NCI-H2029 treated with DMSO at 0.1 percent for 48 hours (cell line): ENCODE measurements at regions not wholly inside any gene's neighbourhood (a gene's known extent, or its start where the extent isn't known, plus 50 kb on each side); places are given as distances from the start of the nearest gene placed in this dataset.
"Not testable (repeated sequence)": the region's sequence is repeated elsewhere in the genome, so short reads cannot be mapped to it uniquely, and the experiment has no call there.

Source experiments
- DNase-seq: peaks from one replicate; lab custom pipeline; 2025; lab: John Stamatoyannopoulos, UW

DNA sequence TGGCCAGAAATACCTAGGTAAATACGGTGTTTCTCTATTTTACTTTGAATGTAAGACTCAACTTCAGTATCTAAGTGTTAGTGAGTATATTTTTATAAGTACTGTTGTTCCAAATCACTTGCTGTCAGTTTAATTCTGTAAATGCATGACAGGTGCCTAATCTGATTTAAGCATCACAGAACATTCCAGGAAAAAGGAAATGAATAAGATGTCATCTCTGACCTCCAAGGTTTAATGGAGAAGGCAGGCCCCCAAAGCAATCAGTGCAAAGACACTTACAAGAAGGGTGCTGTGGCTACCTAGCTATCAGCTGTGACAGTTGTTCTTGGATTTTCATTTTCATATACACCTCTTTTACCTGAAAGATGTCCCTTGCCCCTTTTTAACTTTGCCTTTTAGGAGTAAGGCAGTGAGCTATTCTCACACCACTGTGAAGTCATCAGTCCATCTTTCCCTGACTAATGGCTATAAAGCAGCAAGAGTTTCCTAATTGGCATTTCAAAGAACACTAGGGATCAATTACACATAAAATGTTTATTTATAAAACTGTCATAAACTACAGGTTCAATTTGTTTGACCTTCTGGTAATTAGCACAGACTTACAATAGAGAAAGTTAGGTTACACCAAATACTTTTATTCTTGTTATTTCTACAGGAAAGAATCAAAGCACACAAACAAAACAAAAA lies 427.6 kb downstream of the SPRY2 start:
- no peak for DNase-seq

- DNase-seq: no peak
Observed at GRCh38 chr13:79912403-79912802, 428.5 kb downstream of the SPRY2 start.

GRCh38 chr13:79910875-79911540 lies 429.9 kb downstream of the SPRY2 start:
- DNase-seq: no peak

DNA sequence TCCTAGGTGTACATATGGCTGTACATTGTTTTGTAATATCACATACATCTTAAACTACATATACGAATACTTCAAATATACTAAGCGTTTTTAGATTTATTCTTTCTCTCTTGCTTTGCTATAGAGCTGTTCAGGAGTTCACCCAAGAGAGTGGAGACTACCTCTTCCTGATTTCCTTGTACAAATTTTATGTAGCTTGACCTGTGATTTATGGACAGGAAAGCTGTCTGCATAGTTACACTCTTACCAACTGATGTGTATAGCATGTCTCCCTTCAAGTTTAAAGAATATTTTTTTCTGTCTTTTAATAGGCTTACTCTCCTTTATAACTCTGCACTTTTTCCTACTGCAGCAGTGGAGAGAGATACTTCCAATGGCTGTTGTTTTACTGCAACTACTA lies 428.7 kb downstream of the NDFIP2 start:
- no peak for DNase-seq

DNA sequence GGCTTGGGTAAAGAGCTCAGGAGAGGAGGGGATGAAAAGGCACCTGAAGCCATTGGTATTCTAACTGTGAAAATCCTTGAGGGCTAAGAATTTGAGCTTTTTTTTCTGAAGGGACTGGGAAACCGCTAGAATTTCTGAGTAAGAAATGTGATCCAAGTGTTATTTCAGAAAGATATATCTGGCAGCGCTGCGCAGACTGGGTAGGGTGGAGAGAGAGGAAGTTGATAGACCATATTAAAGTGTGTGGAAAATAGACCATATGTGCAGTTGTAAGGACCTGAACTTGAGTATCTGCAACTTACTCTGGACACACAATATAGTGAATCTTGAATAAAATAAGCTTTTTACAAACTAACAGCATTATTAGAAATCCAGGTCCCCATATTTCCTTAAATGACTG lies 427.4 kb downstream of the NDFIP2 start:
- DNase-seq: no peak

- no peak for DNase-seq
Observed at GRCh38 chr13:79907527-79907926, 426.6 kb downstream of the NDFIP2 start.

GRCh38 chr13:79906345-79906744 lies 425.4 kb downstream of the NDFIP2 start:
- no peak for DNase-seq

GRCh38 chr13:79905018-79905417 lies 424.1 kb downstream of the NDFIP2 start:
- DNase-seq: no peak

DNA sequence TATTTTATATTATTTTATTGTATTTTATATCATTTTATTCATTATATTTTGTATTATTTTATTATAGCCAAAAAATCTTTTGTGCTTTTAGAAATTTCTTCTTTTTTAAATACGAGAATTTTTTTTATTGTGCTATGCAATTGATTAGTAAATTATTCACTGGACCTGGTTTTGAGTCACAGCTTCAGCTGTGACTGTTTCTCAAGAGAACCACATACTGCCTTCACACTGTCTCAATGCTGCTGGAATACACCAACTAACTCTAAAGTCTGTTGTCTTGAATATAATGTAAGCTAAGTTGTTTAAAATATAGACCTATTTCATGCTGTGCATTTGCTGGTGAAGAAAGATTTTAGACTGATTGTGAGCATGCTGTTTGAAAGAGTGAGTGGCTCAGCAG lies 423.6 kb downstream of the NDFIP2 start:
- DNase-seq: no peak

GRCh38 chr13:79901336-79901735 lies 420.4 kb downstream of the NDFIP2 start:
- DNase-seq: no peak

GRCh38 chr13:79900356-79900755 lies 419.4 kb downstream of the NDFIP2 start:
- no peak for DNase-seq

GRCh38 chr13:79898996-79899395 lies 418.0 kb downstream of the NDFIP2 start:
- DNase-seq: no peak

DNA sequence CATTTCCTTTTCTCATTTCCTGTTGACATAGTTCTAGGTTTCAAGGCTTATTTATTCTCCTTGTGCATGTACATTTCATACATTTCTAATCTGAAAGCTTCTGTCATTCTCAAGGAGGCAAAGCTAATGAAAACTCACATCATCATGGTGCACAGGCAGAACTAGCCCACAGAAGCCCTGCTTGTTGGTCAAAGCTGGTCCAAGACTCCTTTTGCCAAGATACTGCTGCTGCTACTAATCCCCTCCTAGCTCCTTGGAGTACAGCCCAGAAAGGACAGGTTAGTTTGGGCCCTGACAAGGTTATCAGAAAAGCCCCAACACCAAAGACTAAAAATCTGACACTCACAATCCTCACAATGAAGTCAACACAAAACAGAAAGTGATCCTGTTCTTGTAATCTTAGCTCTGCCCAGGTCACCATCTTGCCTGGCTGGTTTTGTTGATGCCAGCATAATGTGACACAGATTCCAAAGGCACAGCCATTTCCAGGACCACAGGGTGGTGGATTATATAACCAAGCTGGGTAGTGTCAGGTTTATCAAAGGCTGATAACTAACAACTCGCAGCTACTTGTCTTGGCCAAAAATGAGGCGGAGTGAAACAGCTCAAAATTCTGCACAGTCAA lies 417.4 kb downstream of the NDFIP2 start:
- no peak for DNase-seq

DNA sequence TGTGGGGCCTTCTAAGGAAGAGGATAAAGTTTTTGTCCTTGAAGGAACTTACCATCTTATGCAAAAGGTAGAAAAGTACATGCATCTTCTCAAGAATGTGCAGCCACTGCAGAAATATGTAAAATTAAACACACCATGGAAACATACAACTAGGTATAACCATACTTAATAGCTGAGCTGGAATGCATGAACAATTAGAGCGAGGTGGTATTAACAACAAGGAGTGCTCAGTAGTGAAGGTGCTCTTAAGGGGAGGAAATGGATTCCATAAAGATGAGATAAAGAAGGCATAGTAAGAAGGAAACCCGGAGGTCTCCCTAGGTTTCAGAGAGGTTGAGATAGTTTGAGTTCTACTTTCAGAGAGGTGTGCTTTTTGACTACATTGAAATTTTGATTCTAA lies 415.9 kb downstream of the NDFIP2 start:
- DNase-seq: no peak

DNA sequence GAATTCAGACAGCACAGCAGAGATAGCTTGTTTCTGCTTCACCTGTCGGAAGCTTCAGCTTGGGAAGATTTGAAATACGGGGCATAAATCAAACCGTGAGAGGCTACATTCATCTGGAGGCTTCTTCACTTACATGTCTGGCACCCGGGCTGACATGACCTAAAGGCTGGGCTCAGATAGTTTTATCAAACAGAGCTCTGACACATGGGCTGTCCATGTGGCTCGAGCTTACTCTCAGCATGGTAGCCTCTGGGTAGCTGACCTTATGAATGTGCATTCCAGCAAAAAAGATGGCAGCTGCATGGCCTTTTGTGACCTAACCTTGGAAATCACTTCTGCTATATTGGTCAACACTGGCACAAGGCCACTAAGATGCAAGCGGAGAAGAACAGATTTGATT lies 414.5 kb downstream of the NDFIP2 start:
- no peak for DNase-seq

DNA sequence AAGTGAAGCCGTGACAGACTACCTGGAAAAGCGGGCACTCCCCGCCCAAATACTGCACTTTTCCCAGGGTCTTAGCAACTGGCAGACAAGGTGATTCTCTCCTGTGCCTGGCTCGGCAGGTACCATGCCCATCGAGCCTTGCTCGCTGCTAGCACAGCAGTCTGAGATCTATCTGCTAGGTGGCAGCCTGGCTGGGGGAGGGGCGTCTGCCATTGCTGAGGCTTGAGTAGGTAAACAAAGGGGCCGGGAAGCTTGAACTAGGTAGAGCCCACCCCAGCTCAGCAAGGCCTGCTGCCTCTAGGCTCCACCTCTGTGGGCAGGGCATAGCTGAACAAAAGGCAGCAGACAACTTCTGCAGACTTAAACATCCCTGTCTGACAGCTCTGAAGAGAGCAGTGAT lies 406.3 kb downstream of the NDFIP2 start:
- DNase-seq: not testable (repeated sequence)

DNA sequence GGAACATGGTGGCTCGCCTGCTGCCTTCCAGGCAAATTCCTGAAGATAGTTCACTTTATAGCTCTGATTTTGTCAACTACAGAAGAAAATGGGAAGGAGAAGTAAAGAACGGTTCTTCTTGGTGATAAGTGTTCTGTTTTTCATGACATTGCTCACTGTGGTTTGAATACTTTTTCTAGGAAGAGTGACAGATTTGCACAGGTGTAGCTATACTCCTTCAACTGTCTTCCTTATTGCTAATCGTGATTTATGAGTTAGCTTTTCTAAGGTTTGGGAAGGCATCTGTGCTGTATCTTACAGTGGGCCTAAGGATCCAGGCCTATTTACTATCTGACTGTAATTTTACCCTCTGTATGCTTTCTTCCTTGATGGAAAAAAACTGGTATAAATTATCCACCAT lies 405.6 kb downstream of the NDFIP2 start:
- no peak for DNase-seq

DNA sequence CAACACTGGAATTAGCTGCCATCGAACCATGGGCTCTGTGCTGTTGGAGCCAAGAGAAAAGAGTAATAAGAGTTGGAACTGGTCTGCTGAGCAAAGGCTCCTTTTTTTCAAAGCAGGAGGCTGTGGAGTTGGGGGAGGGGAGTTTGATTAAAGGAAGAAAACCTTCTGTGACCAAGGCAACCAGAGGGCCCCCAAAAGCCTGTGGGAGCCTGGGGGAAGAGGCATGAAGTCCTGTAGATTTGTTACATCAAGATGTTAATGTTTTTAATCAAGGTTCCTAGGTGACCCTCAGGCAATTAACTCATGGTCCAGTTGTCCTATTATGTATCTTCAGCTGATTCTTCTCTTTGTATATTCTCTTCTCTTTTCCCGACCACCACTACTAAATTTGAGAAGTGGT lies 403.9 kb downstream of the NDFIP2 start:
- DNase-seq: no peak

DNA sequence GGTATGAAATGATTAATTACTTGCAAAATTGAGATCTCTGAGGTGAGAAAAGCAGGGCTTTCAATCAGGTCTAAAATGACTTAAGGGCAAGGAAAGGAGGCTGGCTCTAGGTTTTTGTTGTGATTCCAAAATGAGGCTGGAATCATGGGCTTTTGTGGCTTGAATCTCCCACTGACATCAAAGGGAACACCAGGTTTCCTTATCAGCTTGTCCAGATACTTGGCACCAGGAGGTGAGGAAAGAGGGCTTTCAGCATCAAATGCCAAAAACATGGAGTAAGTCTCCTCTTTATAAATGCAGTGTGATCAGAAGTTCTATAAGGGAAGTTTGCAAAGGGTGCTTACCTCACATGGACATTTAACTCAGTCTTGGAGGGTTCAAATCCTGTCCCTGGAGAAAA lies 402.3 kb downstream of the NDFIP2 start:
- DNase-seq: no peak

GRCh38 chr13:79880818-79881217 lies 399.9 kb downstream of the NDFIP2 start:
- DNase-seq: no peak

DNA sequence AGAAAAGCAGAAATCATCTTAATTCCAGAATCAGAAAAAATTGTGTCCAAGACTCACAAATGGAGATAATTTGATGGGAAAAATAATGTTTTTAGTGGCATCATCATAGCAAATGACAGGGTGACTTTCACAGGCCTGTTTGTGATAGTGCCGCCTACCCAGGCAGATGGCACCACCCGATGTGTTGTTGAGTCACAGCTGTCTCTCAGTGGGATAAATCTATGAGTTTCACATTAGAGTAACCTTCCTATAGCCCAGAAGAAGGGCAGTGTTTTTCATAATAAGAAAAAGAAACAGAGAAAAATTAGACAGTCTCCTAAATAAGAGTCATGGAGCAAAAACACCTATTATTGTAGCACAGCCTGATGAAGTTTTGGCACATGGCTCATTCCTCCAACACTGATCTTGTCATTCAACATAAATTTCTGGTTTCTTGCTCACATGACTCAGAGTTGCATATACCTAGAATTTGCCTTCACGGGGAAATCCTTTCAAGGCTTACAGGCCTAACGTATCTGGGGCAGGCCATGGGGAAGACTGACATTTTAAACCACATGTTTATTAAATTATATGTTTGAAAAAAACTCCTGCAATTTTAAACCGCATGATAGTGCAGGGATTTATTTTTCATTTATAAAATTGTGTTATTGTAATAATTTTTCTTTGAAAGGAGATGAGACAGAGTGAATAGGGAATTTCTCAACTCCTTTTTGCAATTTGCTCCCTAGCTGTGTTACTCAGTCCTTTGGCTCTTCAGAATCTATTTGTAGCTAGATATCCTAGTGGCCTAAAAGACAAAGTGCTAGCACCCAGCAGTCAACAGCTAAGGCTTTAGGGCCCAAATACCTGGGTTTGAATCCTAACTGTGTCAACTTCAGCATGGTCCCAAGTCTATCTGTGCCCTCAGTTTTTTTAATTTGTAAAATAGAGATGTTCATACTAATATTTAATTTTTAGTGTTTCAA lies 393.7 kb downstream of the NDFIP2 start:
- no peak for DNase-seq

DNA sequence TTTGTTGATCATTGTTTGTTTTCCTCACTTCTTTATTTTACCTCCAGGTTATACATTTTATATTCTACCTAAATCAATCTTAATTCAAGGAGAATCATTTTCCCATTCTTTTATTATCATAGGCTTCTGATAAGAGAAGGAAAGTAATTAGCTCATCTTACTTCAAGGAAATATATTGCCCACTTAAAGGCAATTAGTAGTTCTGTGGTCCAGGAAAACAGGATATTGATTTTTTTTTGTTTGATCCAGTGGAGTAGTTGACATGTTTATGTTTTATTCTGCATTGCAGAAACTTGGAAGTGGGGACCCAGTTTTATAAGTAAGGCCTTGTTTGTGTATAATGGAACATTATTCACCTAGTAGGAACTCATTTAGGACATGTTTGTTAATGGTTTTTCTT lies 390.6 kb downstream of the NDFIP2 start:
- DNase-seq: no peak
